Lung (tissue), 11 donors: ENCODE measurements at regions not wholly inside any gene's neighbourhood (a gene's known extent, or its start where the extent isn't known, plus 50 kb on each side); places are given as distances from the start of the nearest gene placed in this dataset.

Source experiments
- ATAC-seq: fragments of 200-7000 bp; cut with Tn5 transposase; one replicate; pipeline ENCODE4 v1.9.1; 2020; ENCODE audit warnings: moderate number of reproducible peaks; ENCODE audit not compliant: insufficient read depth, low FRiP score
- DNase-seq, 3 donors: peaks; one replicate each; pipeline ENCODE4 v3.0.0-alpha.2; 2013 to 2017
- H3K27ac ChIP-seq, 2 donors: one replicate each; pipeline ENCODE4 v1.5.1; 2013; ENCODE audit warnings: mild to moderate bottlenecking in 2 of 2, moderate library complexity in 2 of 2, control low read depth in 1 of 2, inconsistent platforms in 1 of 2, low read depth in 1 of 2, low read length in 1 of 2
- H3K27me3 ChIP-seq, 3 donors: one replicate each; pipeline ENCODE4 v1.5.1; 2013; ENCODE audit warnings: low read length in 2 of 3; ENCODE audit not compliant: control insufficient read depth in 3 of 3, insufficient read depth in 3 of 3
- H3K36me3 ChIP-seq, 4 donors: one replicate each; pipeline ENCODE4 v1.5.1; 2013; ENCODE audit warnings: low read length in 4 of 4, mild to moderate bottlenecking in 1 of 4, moderate library complexity in 1 of 4; ENCODE audit not compliant: control insufficient read depth in 4 of 4, insufficient read depth in 4 of 4
- H3K4me1 ChIP-seq, 5 donors: one replicate each; pipeline ENCODE4 v1.5.1; 2013; ENCODE audit warnings: low read length in 5 of 5, mild to moderate bottlenecking in 2 of 5, moderate library complexity in 1 of 5; ENCODE audit not compliant: control insufficient read depth in 5 of 5, insufficient read depth in 5 of 5
- H3K4me3 ChIP-seq: one replicate; pipeline ENCODE4 v1.5.1; 2013; ENCODE audit warnings: mild to moderate bottlenecking, control low read depth, moderate library complexity
- H3K9ac ChIP-seq, 2 donors: one replicate each; pipeline ENCODE4 v1.5.1; 2013; ENCODE audit warnings: low read length in 2 of 2, control low read depth in 1 of 2; ENCODE audit not compliant: insufficient read depth in 1 of 2
- H3K9me3 ChIP-seq, 4 donors: one replicate each; pipeline ENCODE4 v1.5.1; 2013; ENCODE audit warnings: low read length in 3 of 4, mild to moderate bottlenecking in 1 of 4, moderate library complexity in 1 of 4; ENCODE audit not compliant: control insufficient read depth in 4 of 4, insufficient read depth in 3 of 4
- CTCF ChIP-seq: IDR thresholded peaks from 2 replicates; pipeline ENCODE4 v1.5.1; 2012; ENCODE audit warnings: mild to moderate bottlenecking; ENCODE audit errors: control extremely low read depth, extremely low read depth
- WGBS, 2 donors: extraction: QIAGEN DNeasy Blood & Tissue Kit; methylation state at CpG; one replicate each; pipeline ENCODE4 v1.1.7; 2013; 5-methylcytosine and 5-hydroxymethylcytosine counted together
- donor health status: control.
- donor health status: control.
- donor health status: Bipolar disorder and iron deficiency.
- donor health status: healthy.
- donor health status: DM: yes; HTN: yes; CAD: no.

GRCh38 chr14:38505221-38505972 lies 249.5 kb upstream of the CLEC14A start:
- no peaks in the 10 kb centered on the region for H3K36me3 ChIP-seq
- no peak for TF ChIP-seq CTCF
- H3K4me3 ChIP-seq, result no peak overlapping the region
- ATAC-seq (no peak), DNase-seq (no peak)
- 42 to 57% methylated on average over 2 of the region's 2 CpGs for WGBS, 2 donors
- peaks cover 0 to 4% (median 0%) of the 10 kb centered on the region in 3 donors for H3K27me3 ChIP-seq
- H3K27ac ChIP-seq, result no peak overlapping the region
- no peak overlapping the region for H3K9ac ChIP-seq
- H3K4me1 ChIP-seq, result no peaks in the 10 kb centered on the region
- H3K9me3 ChIP-seq, result peaks cover 0 to 1% (median 0%) of the 10 kb centered on the region in 4 donors

GRCh38 chr14:38504175-38504574 lies 248.3 kb upstream of the CLEC14A start:
- Histone ChIP-seq H3K4me3 (no peak overlapping the region), H3K36me3 (no peaks in the 10 kb centered on the region), H3K27ac (no peak overlapping the region), H3K9me3 (peaks cover 0 to 1% (median 0%) of the 10 kb centered on the region in 4 donors), H3K27me3 (peaks cover 0 to 4% (median 0%) of the 10 kb centered on the region in 3 donors), H3K4me1 (no peaks in the 10 kb centered on the region), H3K9ac (no peak overlapping the region)
- no peak for DNase-seq
- no peak for ATAC-seq
- 59 to 60% methylated on average over 1 of the region's 1 CpG for WGBS, 2 donors
- no peak for TF ChIP-seq CTCF

DNA sequence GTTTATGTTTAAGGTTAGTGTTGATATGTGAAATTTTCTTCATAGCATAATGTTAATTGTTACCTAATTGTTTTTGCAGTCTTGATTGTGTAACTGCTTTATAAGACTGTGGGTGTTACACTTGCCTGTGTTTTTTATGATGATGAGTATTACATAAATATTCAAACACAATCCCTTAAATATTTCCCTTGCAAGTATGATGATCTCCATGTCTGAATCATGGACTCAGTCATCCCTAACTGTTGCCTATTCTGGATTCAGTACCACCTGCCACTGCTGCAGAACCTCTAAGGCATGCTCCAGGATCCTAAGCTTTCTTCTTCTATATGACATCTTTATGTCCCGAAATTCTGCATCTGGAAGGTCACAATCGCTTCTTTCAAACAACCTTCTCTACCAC lies 246.3 kb upstream of the CLEC14A start:
- H3K27ac ChIP-seq, result no peak overlapping the region
- no peaks in the 10 kb centered on the region for H3K36me3 ChIP-seq
- H3K9ac ChIP-seq, result no peak overlapping the region
- 86 to 92% methylated on average over 2 of the region's 2 CpGs for WGBS, 2 donors
- ATAC-seq, result no peak
- peaks cover 0 to 4% (median 0%) of the 10 kb centered on the region in 3 donors for H3K27me3 ChIP-seq
- no peaks in the 10 kb centered on the region for H3K4me1 ChIP-seq
- TF ChIP-seq CTCF, result no peak
- H3K9me3 ChIP-seq, result no peaks in the 10 kb centered on the region
- DNase-seq, result no peak
- no peak overlapping the region for H3K4me3 ChIP-seq

- no peak overlapping the region for H3K4me3 ChIP-seq
- ATAC-seq (no peak), DNase-seq (no peak)
- H3K9ac ChIP-seq, result no peak overlapping the region
- TF ChIP-seq CTCF, result no peak
- no peaks in the 10 kb centered on the region for H3K9me3 ChIP-seq
- no peaks in the 10 kb centered on the region for H3K4me1 ChIP-seq
- H3K27me3 ChIP-seq, result peaks cover 0 to 4% (median 0%) of the 10 kb centered on the region in 3 donors
- no peaks in the 10 kb centered on the region for H3K36me3 ChIP-seq
- no peak overlapping the region for H3K27ac ChIP-seq
These were observed 244.2 kb upstream of the CLEC14A start for GRCh38 chr14:38500125-38500524.
